NCI-H2196 treated with DMSO at 0.1 percent for 48 hours (cell line): ENCODE measurements at regions not wholly inside any gene's neighbourhood (a gene's known extent, or its start where the extent isn't known, plus 50 kb on each side); places are given as distances from the start of the nearest gene placed in this dataset.

ENCODE experiments used
- DNase-seq: peaks from one replicate; lab custom pipeline; 2025; ENCODE audit not compliant: unreplicated experiment; lab: John Stamatoyannopoulos, UW

DNA sequence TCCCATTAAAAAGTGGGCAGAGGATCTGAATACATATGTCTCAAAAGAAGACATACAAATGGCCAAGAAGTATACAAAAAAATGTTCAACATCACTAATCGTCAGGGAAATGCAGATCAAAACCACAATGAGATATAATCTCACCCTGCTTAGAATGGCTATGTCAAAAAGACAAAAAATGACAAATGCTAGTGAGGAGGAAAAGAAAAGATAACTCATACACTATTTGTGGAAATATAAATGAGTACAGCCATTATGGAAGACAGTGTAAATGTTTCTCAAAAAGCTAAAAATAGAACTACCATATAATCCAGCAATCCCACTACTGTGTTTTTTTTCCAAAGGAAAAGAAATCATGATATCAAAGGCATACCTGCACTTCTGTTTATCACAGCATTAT is 450.7 kb downstream of the EFNA5 start:
- no peak for DNase-seq

DNA sequence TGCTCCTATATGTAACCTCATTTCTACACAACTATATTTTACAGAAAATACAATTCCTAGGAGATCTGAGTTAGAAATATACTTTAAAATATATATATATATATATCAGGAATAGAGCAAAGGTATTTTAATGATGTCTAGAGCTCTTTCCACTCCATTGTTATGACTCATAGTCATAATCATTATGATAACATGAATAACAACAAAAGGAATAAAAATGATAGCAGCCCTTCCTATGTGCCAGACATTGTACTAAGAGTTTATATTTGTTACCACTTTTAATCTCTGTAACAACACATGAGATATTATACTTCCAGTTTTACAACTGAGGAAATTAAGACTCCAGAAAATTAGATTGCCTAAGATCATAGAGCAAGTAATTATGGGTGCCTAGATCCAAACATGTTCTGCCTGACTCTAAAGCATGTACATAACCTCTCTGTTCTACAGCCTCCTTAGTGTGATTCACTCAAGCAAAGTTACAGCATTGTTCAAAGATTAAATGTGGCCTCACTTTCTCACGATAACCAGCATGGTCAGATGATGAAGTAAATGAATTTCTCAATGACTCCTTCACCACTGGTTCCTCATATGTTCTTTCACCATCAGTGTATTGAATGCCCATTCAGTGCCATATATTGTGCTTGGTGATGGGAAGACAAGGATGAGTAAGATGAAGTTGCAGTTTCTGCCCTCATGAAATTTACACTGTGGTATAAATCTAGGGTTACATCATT is 452.1 kb downstream of the EFNA5 start:
- no peak for DNase-seq

DNA sequence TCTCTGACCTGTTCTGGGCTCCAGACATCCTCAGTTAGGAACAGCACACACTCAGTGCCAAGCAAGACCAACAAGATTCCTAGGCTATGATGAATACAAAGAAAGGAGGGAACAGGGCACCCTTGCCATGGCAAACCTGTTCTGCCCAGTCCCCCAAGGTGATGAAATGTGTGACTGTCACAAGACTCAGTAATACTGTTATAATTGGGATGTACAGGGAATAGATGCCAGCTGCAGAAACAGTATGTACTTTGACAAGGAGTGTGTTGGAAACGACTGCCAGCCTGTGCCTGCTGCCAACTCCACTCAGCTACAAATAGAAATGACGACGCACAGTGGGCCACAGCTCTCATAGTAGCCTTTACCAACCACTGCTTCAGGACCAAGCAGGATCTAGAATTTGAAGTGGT is 453.0 kb downstream of the EFNA5 start:
- no peak for DNase-seq

DNA sequence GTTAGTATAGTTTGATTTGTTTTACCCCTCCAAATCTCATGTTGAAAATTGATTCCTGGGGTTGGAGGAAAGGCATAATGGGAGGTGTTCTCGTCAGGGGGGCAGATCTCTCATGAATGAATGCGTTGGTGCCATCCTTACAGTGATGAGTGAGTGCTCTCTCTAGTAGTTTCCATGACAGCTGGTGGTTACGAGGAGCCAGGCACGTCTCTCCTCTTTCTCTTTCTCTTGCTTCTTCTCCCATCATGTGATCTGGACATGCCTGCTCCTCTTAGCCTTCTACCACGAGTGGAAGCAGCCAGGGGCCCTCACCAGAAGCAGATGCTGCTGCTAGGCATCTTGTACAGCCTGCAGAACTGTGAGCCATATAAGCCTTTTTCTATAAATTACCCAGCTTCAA is 454.1 kb downstream of the EFNA5 start:
- no peak for DNase-seq

DNA sequence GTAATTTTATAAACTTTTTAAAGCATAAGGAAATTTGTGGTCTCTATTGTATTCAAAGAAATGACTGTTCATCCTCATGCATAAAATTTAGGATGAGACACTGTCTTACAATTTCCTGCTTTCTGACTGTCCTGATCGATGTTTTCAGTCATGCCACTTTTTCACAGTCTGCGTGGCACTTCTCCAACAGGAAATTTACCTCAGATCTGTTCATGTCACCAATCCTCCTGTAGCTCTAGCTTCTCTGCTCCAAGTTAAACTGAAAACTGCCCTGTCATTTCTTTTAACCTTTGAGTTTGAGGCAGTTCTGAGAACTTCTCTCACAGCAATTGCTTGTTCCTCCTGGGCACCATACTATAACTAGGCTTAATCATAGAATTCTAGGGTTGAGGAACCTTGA is 455.1 kb downstream of the EFNA5 start:
- DNase-seq: no peak

DNA sequence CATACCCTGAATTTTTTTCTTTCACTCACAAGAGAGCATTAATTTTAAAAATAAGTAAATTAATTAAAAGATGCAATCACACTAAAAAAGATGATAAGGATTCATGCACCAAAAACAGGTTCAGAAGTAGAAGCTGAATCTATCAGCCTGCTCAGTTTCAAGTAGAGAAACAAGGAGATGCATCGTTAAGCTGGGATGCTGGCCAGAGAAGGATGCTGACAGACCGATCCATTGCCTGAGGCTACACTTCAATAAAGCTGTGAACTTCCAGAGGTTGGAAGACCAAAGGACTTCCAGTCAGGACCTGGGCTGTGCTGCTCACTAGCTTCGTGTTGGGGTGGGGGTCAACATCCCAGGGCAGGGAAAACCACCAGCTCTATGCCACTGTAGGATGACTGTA is 457.7 kb downstream of the EFNA5 start:
- DNase-seq: no peak

DNA sequence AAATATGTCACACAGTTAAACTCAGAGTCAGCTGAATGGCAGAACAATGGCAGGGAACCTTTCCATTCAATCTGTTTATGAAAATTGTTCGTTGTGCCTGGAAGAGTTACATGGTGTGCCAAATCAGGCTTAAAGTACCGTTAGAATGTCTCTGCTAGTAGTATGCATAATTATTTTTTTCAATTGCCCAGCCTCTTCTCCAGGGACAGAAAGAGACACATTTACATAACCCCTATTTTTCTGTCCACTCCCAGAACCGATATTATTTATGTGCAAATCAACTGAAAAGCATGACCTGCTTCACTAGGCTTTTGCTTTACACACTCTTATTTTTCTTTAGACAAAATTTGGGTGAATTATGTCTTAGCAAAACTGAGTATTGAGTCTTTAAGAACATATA is 459.1 kb downstream of the EFNA5 start:
- no peak for DNase-seq

DNA sequence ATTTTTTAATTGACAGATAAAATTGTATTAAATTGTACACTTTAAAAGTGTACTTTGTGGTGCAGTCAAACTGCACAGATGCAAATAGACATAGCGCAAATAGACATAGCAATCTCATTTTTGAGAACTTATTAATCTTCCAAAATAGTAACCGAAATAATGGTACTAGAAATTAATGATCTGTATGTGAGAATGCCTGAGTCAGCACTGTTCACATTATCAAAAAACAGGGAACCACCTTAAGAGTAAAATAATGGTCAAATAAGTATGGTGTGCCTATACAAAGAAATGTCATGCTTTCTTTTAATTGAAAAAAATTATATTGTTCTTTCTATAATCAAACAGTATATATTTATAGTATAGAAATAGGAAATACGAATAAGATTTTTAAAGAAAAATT is 461.9 kb downstream of the EFNA5 start:
- no peak for DNase-seq

DNA sequence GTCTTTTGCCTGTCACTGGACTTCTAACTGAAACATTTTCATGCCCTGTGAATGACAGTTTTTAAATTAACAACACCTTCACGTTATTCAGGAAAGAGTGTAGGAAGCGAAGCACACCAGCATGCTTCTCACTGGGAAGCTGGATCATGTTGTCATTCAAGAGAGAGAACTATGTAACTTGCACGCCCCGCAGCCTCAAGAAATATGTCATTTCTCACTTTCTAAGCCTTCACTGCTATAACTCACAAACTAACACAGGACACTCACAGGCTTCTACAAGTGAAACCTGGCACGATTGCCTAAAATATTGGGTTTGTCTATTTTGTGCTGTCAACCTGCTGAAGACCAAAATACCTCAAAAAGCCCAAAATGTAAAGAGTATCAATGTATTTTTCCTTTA is 466.3 kb downstream of the EFNA5 start:
- DNase-seq: no peak

DNA sequence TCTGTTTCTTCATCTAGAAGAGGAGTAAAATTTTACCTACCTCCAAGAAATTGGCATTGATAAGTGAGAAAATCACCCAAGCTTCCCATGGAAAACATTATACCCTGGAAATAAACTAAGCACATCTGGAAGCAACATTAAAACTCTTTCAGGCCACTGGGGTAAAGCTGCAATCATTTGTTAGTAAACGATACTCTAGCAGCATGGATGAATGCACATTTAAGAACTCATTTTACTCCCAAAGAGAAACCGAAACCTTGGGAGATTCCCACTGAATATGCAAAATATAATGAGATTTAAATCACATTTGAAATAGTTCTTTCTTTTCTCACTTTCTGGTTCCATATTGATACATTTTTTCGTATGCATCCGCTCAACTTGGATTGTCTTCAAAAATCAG is 467.5 kb downstream of the EFNA5 start:
- no peak for DNase-seq

DNA sequence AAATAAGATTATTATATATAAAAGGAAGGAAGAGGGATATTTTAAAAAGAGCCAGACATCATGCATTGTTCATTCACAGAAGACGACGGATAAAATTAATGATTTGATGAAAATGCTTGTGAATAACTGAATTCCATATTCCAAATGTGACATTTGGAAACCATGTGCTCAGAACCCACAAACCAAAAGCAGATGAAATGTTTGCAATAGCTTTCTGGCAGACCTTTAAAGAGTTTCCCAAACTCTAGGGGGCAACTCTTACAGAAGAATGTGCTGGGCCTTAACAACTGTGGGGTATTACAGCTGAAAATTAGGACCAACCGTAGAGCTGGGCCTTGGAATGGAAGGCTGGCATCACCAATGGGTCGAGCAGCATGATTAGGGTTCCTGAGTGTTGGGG is 471.0 kb downstream of the EFNA5 start:
- no peak for DNase-seq

DNA sequence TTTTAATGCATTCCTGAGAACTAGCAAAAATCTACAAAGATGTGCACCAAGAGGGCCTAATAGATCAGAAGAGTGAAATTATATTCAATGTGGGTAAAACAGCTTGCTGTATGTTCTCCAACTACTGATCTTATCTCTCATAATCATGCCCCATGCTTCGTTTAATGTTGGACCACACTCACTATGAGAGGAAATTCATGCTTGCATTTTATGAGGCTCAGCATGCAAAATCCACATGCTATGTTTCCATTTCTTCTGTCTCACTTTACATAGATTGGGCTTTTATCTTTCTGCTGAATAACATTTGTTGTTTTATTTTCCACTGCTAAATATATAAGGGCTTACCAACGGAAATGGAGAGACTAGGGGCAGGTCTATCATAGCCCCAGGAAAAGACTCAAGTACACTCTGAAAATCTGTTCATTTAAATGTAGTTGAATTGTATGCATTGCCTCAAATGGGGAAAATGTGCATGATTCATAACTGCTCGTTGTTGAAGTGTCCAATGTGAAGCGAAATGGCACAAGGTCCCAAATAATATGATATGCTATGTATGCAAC is 474.2 kb downstream of the EFNA5 start:
- no peak for DNase-seq

DNA sequence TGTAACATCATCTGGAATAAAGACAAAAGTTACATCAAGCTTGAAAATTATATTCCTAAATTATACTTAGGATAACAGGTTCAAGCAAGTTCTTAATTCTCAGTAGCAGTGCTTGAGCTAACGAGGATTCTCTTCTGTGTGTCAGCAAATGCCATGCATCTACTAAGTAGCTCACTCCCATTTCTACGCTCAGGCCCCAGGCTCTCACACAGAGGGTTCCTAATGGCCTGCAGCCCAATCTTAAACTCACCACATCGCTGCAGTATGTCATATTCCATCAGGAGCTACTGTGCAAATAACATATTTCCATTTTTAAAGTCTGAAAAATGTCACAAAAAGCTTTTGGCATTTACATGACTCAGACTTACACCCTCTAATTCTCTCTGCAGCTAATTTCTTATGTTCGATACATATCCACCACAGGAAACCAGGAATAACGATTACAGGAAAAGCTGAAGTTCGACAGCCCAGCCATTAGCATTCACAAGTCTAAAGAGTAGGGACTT is 474.8 kb downstream of the EFNA5 start:
- DNase-seq: no peak

DNA sequence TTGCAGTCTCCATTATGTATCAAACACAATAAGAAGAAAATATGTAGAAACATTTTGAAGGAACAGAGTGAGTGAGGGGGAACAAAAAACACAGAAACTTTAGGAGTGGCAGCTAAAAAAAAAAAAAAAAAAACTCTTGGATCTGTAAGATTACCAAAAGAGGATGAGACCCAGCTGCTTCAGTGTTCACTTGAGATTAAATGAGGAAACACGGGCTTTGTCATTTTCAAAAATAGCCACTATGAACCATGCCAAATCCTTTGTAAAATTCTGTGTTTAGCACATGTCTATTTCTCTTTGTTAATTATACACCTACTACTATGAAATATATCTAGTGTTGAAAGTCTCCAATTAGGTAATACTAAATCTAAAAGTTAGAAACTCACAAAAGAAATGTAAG is 485.9 kb downstream of the EFNA5 start:
- DNase-seq: no peak

DNA sequence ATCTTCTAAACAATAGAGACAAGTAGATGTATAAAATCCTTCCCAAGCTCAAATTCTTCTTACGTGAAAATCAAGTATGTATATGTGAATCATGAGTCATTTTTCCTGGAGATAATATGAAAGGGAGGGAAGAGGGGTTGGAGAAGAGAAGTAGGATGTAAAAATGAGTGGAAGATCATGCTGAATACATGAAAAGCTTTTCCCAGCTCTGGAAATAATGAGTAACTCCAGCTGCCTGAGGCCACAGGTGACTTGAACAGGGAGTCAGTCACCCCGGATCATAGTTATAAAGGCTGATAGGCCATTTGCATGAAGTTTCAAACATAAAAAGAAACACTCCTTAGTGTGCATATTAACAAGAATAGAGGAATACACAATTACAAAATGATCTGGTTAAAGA is 486.7 kb downstream of the EFNA5 start:
- DNase-seq: no peak

DNA sequence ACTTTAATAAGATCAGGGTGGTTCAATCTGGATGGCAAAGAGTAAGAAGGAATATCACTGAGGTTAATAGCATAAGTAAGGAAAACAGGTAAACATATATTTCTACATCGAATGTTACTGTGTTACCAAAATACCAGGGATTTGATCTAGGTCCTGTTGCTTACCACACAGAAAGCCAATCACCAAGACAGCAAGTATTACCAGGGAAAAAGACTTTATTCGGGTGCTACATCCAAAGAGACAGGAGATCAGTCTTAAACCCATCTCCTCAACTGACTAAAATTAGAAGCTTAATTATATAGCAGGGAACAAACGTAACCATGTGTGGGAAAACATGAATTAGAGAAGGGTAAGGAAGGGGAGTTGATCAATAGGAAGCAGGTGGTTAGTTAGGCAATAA is 500.1 kb downstream of the EFNA5 start:
- no peak for DNase-seq

DNA sequence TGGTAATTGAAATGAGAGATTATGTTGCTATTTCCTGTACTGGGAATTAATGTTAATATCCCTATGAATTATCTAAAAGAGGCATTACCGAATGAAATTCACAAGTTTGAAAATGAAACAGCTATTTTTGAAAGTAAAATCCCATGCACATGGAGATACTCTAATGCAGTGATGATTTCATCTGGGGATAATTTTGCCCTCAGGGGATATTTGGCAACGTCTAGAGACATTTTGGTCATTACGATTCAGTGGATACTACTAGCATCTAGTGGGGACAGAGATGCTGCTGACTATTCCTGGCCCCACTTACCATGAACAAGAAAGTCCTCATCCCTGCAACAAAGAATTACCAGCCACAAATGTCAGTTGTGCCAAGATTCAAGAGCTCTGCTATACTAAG is 500.9 kb downstream of the EFNA5 start:
- DNase-seq: no peak

DNA sequence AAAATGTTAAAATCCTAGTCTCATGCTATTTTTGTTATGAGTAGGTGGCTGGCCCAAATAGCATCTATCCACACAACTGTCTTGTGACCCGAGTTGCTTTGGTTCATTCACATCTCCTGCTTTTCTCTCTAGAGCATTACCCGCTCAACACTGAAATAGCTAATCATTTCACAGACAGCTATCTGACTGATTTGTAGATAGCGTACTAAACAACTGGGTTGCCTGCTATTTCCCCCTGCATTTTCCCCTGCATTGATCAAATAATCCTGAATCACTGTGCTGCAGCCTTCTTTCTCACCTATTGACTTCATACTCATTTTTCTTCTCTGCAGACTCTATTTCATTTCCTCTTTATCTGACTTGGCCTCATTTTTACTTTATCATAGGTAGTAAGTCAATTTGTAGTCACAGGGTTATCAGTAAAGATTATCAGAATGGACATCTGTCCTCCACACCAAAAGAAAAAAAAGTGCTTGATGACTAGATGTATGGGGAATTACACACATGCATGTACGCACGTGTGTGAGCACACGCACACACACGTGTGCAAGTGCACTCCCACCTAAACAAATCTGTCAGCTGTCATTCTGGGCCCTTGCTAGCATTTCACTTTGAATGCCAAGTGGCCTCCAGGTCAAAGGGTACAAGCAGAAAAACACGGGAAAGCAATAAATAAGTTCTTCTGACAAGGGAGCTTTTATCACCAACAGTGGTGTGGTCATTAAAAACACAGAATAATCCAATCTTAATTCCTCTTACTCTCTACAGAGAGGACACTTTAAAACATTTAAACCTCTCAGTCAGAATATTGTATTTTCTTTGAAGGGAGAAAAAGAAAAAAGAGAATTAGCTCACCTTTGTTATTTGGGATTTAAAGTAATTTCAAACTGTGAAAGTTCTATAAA is 501.6 kb downstream of the EFNA5 start:
- no peak for DNase-seq

DNA sequence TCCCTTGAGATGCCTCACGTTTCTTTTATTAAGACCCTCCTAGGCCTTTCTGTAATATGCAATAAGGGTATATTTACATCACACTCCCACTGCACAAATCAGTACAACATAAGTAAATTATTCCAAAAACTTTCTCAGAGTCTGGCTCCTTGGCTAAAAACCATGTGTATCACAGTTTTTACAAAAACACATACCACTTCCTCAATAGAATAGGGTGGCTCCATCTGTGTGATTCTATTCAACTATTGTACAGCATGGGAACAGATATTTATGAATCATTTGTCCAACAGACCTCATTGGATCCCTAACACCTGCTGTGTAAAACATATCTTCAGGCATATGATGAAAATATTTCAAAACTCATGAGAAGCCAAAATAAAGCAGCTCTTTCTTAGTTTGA is 502.7 kb downstream of the EFNA5 start:
- no peak for DNase-seq

DNA sequence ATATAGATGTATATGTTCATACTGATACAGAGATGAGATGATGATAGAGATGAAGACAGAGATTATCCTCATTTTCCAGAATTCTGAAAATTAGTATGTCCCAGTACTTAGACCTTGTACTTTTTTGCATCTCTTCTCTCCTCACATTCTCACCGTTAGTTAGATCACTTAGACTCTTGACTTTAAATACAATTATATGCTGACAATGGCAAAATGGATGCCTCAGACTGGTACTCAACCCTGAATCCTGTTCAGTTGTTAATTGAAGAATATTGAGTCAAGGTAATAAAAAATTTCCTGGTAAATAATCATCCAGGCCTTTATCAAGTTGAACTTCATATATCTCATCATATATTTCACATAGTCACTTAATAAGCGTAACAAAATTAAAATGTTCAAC is 505.4 kb downstream of the EFNA5 start:
- no peak for DNase-seq

DNA sequence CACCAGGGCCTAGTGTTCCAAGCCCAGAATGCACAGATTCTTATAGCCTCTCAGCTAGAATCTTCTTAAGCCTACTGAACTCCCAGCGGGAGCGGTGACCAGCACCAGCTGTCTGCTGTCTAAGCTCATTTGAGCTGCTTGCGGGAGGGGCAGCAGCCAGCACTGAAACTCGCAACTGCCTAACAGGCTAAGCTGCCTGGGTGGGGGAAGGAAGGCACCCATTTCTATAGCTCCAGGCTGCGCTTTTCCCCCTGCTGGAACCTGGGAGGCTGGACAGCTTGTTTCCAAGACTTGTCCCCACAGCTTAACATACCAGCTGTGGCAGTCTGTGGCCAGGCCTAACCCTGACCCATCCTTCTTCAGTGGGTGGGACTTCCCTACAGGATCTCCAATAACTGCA is 512.9 kb downstream of the EFNA5 start:
- no peak for DNase-seq

DNA sequence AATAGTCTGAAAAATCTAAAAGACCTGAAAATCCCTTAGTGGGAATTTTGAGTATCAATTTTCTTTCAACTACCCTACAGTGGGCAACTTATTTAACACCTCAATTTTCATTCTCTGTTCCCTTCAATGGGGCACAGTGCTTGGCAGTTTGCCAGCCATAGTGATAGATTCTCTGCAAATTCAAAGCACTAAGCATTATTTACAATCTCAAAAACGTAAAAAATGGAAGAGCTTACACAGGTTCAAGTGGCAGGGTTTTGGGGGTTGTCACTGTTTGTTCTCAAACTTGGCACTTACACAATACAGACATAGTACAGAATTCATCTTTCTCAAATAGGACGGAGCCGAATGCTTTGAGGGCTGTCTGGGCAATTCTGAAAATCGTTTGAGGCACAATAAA is 515.0 kb downstream of the EFNA5 start:
- DNase-seq: no peak
